ENCODE measurements at regions not wholly inside any gene's neighbourhood (a gene's known extent, or its start where the extent isn't known, plus 50 kb on each side); places are given as distances from the start of the nearest gene placed in this dataset.
A peak's percentile ranks its signal among the peaks of the same experiment; 100 is the strongest.

DNA sequence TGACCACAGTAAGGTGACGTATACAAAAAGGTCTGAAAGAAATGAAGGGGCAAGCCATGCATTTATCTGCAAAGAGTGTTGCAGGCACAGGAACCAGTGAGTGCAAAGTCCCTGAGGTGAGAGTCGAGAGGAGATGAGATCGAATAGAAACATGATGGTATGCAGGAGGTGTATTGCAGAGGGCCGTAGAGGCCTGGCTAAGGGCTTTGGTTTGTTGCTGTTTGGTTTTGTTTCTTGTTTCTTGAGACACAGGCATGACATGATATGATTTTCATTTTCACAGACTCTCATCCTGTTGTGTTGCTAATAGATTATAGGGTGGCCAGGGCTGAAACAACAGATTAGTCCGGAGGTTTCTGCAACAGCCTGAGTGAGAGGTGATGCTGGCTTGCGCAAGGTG lies 80.4 kb downstream of the HSPH1 start:
- TF ChIP-seq POLR2A (IDR thresholded peaks at IDR 0.05; ENCODE audit: extremely low read depth, insufficient read length) (no peak), MYC (IDR thresholded peaks at IDR 0.05; ENCODE audit: low read depth, low read length) (no peak)
- TF ChIP-seq, protein P1, sequence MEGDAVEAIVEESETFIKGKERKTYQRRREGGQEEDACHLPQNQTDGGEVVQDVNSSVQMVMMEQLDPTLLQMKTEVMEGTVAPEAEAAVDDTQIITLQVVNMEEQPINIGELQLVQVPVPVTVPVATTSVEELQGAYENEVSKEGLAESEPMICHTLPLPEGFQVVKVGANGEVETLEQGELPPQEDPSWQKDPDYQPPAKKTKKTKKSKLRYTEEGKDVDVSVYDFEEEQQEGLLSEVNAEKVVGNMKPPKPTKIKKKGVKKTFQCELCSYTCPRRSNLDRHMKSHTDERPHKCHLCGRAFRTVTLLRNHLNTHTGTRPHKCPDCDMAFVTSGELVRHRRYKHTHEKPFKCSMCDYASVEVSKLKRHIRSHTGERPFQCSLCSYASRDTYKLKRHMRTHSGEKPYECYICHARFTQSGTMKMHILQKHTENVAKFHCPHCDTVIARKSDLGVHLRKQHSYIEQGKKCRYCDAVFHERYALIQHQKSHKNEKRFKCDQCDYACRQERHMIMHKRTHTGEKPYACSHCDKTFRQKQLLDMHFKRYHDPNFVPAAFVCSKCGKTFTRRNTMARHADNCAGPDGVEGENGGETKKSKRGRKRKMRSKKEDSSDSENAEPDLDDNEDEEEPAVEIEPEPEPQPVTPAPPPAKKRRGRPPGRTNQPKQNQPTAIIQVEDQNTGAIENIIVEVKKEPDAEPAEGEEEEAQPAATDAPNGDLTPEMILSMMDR (IDR thresholded peaks at IDR 0.05; ENCODE audit: low read depth, low read length) = no peak
- TF ChIP-seq, protein P2, sequence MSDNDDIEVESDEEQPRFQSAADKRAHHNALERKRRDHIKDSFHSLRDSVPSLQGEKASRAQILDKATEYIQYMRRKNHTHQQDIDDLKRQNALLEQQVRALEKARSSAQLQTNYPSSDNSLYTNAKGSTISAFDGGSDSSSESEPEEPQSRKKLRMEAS (IDR thresholded peaks at IDR 0.05; ENCODE audit: low read depth, low read length) = no peak
- no peak for DNase-seq (ENCODE audit: low read depth)
- H3K4me3 ChIP-seq (ENCODE audit: low read depth, low read length) = no peak overlapping the region

DNA sequence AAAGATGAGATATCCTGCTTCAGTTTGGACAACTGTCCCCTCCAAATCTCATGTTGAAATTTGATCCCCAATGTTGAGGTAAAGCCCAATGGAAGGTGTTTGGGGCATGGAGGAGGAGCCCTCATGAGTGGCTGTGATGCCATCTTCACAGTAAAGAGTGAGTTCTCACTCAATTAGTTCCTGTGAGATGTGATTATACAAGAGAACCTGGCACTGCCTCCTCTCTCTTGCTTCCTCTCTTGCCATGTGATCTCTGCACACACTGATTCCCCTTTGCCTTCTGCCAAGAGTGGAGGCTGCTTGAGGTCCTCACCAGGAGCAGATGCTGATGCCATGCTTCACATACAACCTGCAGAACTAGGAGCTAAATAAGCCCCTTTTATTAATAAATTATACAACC lies 86.9 kb downstream of the HSPH1 start:
- TF ChIP-seq, protein P2 (IDR thresholded peaks at IDR 0.05; ENCODE audit: low read depth, low read length) = no peak
- no peak for DNase-seq (ENCODE audit: low read depth)
- H3K4me3 ChIP-seq (ENCODE audit: low read depth, low read length) = no peak overlapping the region

- no peak overlapping the region for H3K4me3 ChIP-seq (ENCODE audit: low read depth, low read length)
- TF ChIP-seq POLR2A (IDR thresholded peaks at IDR 0.05; ENCODE audit: extremely low read depth, insufficient read length) = no peak
- TF ChIP-seq, protein P2 (IDR thresholded peaks at IDR 0.05; ENCODE audit: low read depth, low read length) = no peak
- TF ChIP-seq MYC (IDR thresholded peaks at IDR 0.05; ENCODE audit: low read depth, low read length) = no peak
- TF ChIP-seq, protein P1 (IDR thresholded peaks at IDR 0.05; ENCODE audit: low read depth, low read length) = no peak
- peak; percentile 9 for DNase-seq (ENCODE audit: low read depth)
Observed at GRCh38 chr13:31073859-31074718, 87.6 kb downstream of the HSPH1 start.

DNA sequence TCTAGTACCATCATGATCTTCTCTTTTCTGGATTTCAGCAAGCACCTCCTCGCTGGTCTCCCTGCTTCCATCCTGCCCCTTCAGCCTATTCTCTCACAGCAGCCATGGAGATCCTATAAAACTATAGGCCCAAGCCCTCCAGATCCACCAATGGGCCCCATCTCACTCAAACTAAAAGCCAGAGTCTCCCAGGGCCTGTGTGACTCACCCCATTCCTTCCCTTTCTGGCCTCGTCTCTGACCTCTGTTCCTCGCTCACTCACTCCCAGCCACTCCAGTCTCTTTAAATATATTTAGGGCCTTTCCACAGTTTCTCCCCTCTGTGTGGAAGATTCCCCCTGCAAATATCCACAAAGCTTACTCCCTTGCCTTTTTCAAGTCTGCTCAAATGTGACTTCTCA lies 89.7 kb downstream of the HSPH1 start:
- DNase-seq (ENCODE audit: low read depth) = no peak
- no peak overlapping the region for H3K4me3 ChIP-seq (ENCODE audit: low read depth, low read length)
- TF ChIP-seq POLR2A (IDR thresholded peaks at IDR 0.05; ENCODE audit: extremely low read depth, insufficient read length) (no peak), MYC (IDR thresholded peaks at IDR 0.05; ENCODE audit: low read depth, low read length) (no peak)
- TF ChIP-seq, protein P2 (IDR thresholded peaks at IDR 0.05; ENCODE audit: low read depth, low read length) = no peak
- TF ChIP-seq, protein P1 (IDR thresholded peaks at IDR 0.05; ENCODE audit: low read depth, low read length) = no peak

- DNase-seq (ENCODE audit: low read depth) = no peak
- TF ChIP-seq MYC (IDR thresholded peaks at IDR 0.05; ENCODE audit: low read depth, low read length) (no peak), POLR2A (IDR thresholded peaks at IDR 0.05; ENCODE audit: extremely low read depth, insufficient read length) (no peak)
- TF ChIP-seq, protein P1 (IDR thresholded peaks at IDR 0.05; ENCODE audit: low read depth, low read length) = no peak
- H3K4me3 ChIP-seq (ENCODE audit: low read depth, low read length) = no peak overlapping the region
Observed at GRCh38 chr13:31069808-31070534, 91.7 kb downstream of the HSPH1 start.

GRCh38 chr13:31068119-31068423 lies 93.6 kb downstream of the HSPH1 start:
- no peak for DNase-seq (ENCODE audit: low read depth)
- no peak for TF ChIP-seq MYC (IDR thresholded peaks at IDR 0.05; ENCODE audit: low read depth, low read length)
- TF ChIP-seq, protein P1 (IDR thresholded peaks at IDR 0.05; ENCODE audit: low read depth, low read length) = no peak
- TF ChIP-seq, protein P2 (IDR thresholded peaks at IDR 0.05; ENCODE audit: low read depth, low read length) = no peak
- no peak for TF ChIP-seq POLR2A (IDR thresholded peaks at IDR 0.05; ENCODE audit: extremely low read depth, insufficient read length)
- no peak overlapping the region for H3K4me3 ChIP-seq (ENCODE audit: low read depth, low read length)
